GM12892 (cell line): ENCODE measurements at regions not wholly inside any gene's neighbourhood (a gene's known extent, or its start where the extent isn't known, plus 50 kb on each side); places are given as distances from the start of the nearest gene placed in this dataset.

Experiments used
- POLR2A ChIP-seq: IDR thresholded peaks from 2 replicates; pipeline ENCODE4 v1.6.1; 2011; ENCODE audit warnings: low read depth, low read length, control low read depth
- TAF1 ChIP-seq: IDR thresholded peaks from 2 replicates; pipeline ENCODE4 v1.6.1; 2011; ENCODE audit warnings: low read depth, mild to moderate bottlenecking, control low read depth, low read length, borderline replicate concordance

DNA sequence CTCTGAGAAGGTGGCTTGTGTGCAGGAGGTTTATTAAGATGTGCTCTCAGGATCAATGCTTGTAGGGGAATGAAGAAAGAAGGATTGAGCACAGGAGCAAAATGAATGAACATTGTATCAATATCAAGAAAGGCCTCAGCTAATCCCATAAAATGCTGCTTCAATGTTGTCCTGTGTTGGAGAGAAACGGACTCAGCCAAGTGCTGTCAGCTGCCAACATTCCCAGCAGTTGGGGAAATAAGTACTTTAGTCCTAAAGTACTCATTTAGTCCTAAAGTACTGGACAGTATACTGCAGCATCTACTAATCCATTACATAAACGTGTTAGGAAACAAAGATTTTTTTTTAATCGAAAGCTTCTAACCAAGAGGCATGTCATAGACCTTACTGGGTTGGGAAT, 255.9 kb downstream of the SEC23A start:
- TF ChIP-seq TAF1 (no peak), POLR2A (no peak)
